ENCODE measurements at regions not wholly inside any gene's neighbourhood (a gene's known extent, or its start where the extent isn't known, plus 50 kb on each side); places are given as distances from the start of the nearest gene placed in this dataset.

DNA sequence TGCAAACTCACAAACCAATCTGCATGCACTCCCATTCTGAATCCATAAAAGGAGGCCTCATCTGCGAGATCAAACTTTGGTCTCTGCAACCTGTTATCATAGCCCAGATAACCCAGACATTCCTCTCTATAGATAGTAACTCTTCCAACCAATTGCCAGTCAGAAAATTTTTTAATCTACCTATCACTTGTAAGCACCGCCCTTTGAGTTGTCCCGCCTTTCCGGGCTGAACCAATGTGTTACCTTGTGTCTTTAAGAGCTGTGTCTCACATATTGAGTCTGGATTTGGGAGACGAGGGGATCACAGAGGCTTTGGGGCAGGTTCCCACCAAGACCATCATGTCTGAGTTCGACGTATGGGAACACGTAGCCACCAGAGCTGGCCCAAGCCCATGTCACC is 91.1 kb upstream of the PPP1R26 start:
- 74 to 80% (median 79%) methylated on average over 8 of the region's 8 CpGs for WGBS, 5 donors
- Histone ChIP-seq H3K27ac (no peak overlapping the region), H3K4me1 (no peaks in the 10 kb centered on the region), H3K36me3 (no peaks in the 10 kb centered on the region), H3K9me3 (no peaks in the 10 kb centered on the region), H3K4me3 (no peak overlapping the region), H3K27me3 (peaks cover 0 to 53% (median 8%) of the 10 kb centered on the region in 3 donors)
- TF ChIP-seq, protein P1, sequence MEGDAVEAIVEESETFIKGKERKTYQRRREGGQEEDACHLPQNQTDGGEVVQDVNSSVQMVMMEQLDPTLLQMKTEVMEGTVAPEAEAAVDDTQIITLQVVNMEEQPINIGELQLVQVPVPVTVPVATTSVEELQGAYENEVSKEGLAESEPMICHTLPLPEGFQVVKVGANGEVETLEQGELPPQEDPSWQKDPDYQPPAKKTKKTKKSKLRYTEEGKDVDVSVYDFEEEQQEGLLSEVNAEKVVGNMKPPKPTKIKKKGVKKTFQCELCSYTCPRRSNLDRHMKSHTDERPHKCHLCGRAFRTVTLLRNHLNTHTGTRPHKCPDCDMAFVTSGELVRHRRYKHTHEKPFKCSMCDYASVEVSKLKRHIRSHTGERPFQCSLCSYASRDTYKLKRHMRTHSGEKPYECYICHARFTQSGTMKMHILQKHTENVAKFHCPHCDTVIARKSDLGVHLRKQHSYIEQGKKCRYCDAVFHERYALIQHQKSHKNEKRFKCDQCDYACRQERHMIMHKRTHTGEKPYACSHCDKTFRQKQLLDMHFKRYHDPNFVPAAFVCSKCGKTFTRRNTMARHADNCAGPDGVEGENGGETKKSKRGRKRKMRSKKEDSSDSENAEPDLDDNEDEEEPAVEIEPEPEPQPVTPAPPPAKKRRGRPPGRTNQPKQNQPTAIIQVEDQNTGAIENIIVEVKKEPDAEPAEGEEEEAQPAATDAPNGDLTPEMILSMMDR (IDR thresholded peaks at IDR 0.05): no peak
- TF ChIP-seq POLR2A (IDR thresholded peaks at IDR 0.05) (no peak), EP300 (IDR thresholded peaks at IDR 0.05) (no peak), POLR2AphosphoS5 (IDR thresholded peaks at IDR 0.05) (no peak)
- no peak for DNase-seq
- intact Hi-C loops (cut with DNase I; ENCODE audit: low total_unique reads): no loop called here

DNA sequence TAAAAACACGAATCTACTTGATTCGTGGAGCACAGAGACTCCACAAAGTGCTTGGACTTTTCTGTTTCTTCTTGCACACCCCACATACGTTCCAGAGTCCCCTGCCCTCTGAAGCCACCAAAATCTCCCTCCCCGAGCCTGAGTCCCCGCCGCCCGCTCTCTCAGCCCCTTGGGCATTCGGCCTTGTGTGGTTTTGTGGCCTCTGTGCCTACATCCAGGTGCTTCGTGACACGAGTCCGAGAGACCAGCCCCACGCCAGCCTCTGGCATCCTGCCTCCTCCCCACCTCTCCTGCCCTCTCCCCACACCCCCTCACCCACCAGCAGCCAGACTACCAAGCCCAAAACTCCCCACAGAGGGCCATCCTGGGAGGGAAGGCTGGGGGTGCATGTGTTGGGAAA is 87.8 kb upstream of the PPP1R26 start:
- no peaks in the 10 kb centered on the region for H3K4me1 ChIP-seq
- peaks cover 0 to 37% (median 0%) of the 10 kb centered on the region in 3 donors for H3K27me3 ChIP-seq
- H3K27ac ChIP-seq: no peak overlapping the region
- no peaks in the 10 kb centered on the region for H3K36me3 ChIP-seq
- TF ChIP-seq EP300 (IDR thresholded peaks at IDR 0.05) (no peak), POLR2A (IDR thresholded peaks at IDR 0.05) (no peak), POLR2AphosphoS5 (IDR thresholded peaks at IDR 0.05) (no peak)
- TF ChIP-seq, protein P1 (IDR thresholded peaks at IDR 0.05): no peak
- WGBS, 5 donors: 79 to 85% (median 82%) methylated on average over 12 of the region's 12 CpGs
- intact Hi-C loops (cut with DNase I; ENCODE audit: low total_unique reads): no loop called here
- no peak overlapping the region for H3K4me3 ChIP-seq
- no peak for DNase-seq
- H3K9me3 ChIP-seq: peaks cover 0 to 16% (median 15%) of the 10 kb centered on the region in 4 donors

GRCh38 chr9:135392511-135392910 is 87.1 kb upstream of the PPP1R26 start:
- H3K36me3 ChIP-seq: no peaks in the 10 kb centered on the region
- H3K9me3 ChIP-seq: peaks cover 0 to 22% (median 19%) of the 10 kb centered on the region in 4 donors
- H3K27ac ChIP-seq: no peak overlapping the region
- TF ChIP-seq POLR2A (IDR thresholded peaks at IDR 0.05) (no peak), POLR2AphosphoS5 (IDR thresholded peaks at IDR 0.05) (no peak), EP300 (IDR thresholded peaks at IDR 0.05) (no peak)
- TF ChIP-seq, protein P1 (IDR thresholded peaks at IDR 0.05): no peak
- H3K4me1 ChIP-seq: no peaks in the 10 kb centered on the region
- no peak overlapping the region for H3K4me3 ChIP-seq
- WGBS, 5 donors: 51 to 74% (median 62%) methylated on average over 3 to 9 of the region's 9 CpGs
- DNase-seq: no peak
- intact Hi-C loops (cut with DNase I; ENCODE audit: low total_unique reads): no loop called here
- peaks cover 0 to 42% (median 0%) of the 10 kb centered on the region in 3 donors for H3K27me3 ChIP-seq

- no peak overlapping the region for H3K4me3 ChIP-seq
- H3K36me3 ChIP-seq: no peaks in the 10 kb centered on the region
- peaks cover 0 to 57% (median 0%) of the 10 kb centered on the region in 3 donors for H3K27me3 ChIP-seq
- TF ChIP-seq, protein P1 (IDR thresholded peaks at IDR 0.05): no peak
- TF ChIP-seq POLR2AphosphoS5 (IDR thresholded peaks at IDR 0.05): no peak
- no peak for TF ChIP-seq POLR2A (IDR thresholded peaks at IDR 0.05)
- no peak for TF ChIP-seq EP300 (IDR thresholded peaks at IDR 0.05)
- 74 to 90% (median 82%) methylated on average over 7 of the region's 7 CpGs for WGBS, 5 donors
- no peak overlapping the region for H3K27ac ChIP-seq
- H3K9me3 ChIP-seq: peaks cover 0 to 22% (median 19%) of the 10 kb centered on the region in 4 donors
- no peak for DNase-seq
- intact Hi-C loops (cut with DNase I; ENCODE audit: low total_unique reads): no loop called here
- no peaks in the 10 kb centered on the region for H3K4me1 ChIP-seq
Measured at GRCh38 chr9:135394131-135394530, 85.5 kb upstream of the PPP1R26 start.

Data from stomach (tissue), 8 donors.